Gastroesophageal sphincter (tissue), 4 donors: ENCODE measurements at regions not wholly inside any gene's neighbourhood (a gene's known extent, or its start where the extent isn't known, plus 50 kb on each side); places are given as distances from the start of the nearest gene placed in this dataset.

Experiments used
- ATAC-seq: fragments of 150-250 bp; one replicate; pipeline ENCODE4 v1.9.1; 2016; ENCODE audit warnings: mild to moderate bottlenecking, moderate library complexity
- H3K27ac ChIP-seq, 4 donors: fragments of 200-600 bp; sonication (generic) in 3 of 4; 1 replicate in 3 of 4; 2 replicates in 1 of 4; pipeline ENCODE4 v1.5.1; 2016 to 2019
- H3K27me3 ChIP-seq: fragments of 200-600 bp; sonication (generic); one replicate; pipeline ENCODE4 v1.5.1; 2019
- H3K36me3 ChIP-seq, 2 donors: fragments of 200-600 bp; sonication (generic); one replicate each; pipeline ENCODE4 v1.5.1; 2019; ENCODE audit warnings: control low read depth in 1 of 2
- H3K4me1 ChIP-seq, 3 donors: fragments of 200-600 bp; sonication (generic); 1 replicate in 2 of 3; 2 replicates in 1 of 3; pipeline ENCODE4 v1.5.1; 2016 to 2019; ENCODE audit warnings: control low read depth in 2 of 3
- H3K4me3 ChIP-seq, 2 donors: fragments of 200-600 bp; sonication (generic); one replicate each; pipeline ENCODE4 v1.5.1; 2019; ENCODE audit warnings: mild to moderate bottlenecking in 1 of 2, moderate library complexity in 1 of 2
- H3K9me3 ChIP-seq, 3 donors: fragments of 200-600 bp; sonication (generic); one replicate each; pipeline ENCODE4 v1.5.1; 2017 to 2019; ENCODE audit warnings: control low read depth in 2 of 3
- CTCF ChIP-seq, 4 experiments: fragments of 200-600 bp in 2 of 4; fragments of 450-650 bp in 2 of 4; sonication (generic) in 1 of 4; IDR thresholded peaks; one replicate each; pipeline ENCODE4 v1.5.1; 2017 to 2019; ENCODE audit warnings: antibody characterized with exemption in 4 of 4, mild to moderate bottlenecking in 2 of 4, moderate library complexity in 2 of 4
- EP300 ChIP-seq: sonication (generic); formaldehyde crosslinking; IDR thresholded peaks from one replicate; pipeline ENCODE4 v1.6.1; 2017; ENCODE audit warnings: antibody characterized with exemption, mild to moderate bottlenecking
- POLR2A ChIP-seq, 2 donors: fragments of 450-650 bp; IDR thresholded peaks; one replicate each; pipeline ENCODE4 v1.6.1; 2017; ENCODE audit warnings: antibody characterized with exemption in 2 of 2, mild to moderate bottlenecking in 2 of 2, moderate library complexity in 1 of 2
- POLR2AphosphoS5 ChIP-seq: sonication (generic); formaldehyde crosslinking; IDR thresholded peaks from one replicate; pipeline ENCODE4 v1.6.1; 2017; ENCODE audit warnings: antibody characterized with exemption
- WGBS, 2 donors: methylation state at CpG; one replicate each; pipeline ENCODE4 v1.1.5; 2018; ENCODE audit warnings: low coverage in 1 of 2; 5-methylcytosine and 5-hydroxymethylcytosine counted together

GRCh38 chr9:74333384-74334032, 163.6 kb upstream of the RORB start:
- ATAC-seq, result no peak
- 17 to 39% methylated on average over 4 to 5 of the region's 5 CpGs for WGBS, 2 donors
- Histone ChIP-seq H3K9me3 (no peaks in the 10 kb centered on the region), H3K36me3 (no peaks in the 10 kb centered on the region), H3K4me3 (no peak overlapping the region), H3K4me1 (no peaks in the 10 kb centered on the region), H3K27ac (no peak overlapping the region), H3K27me3 (peaks cover 3% of the 10 kb centered on the region)
- TF ChIP-seq POLR2AphosphoS5, result no peak
- no peak for TF ChIP-seq CTCF (IDR thresholded peaks at IDR 0.05)
- no peak for TF ChIP-seq EP300
- TF ChIP-seq POLR2A (IDR thresholded peaks at IDR 0.05), result no peak

- no peaks in the 10 kb centered on the region for H3K9me3 ChIP-seq
- no peak overlapping the region for H3K27ac ChIP-seq
- H3K27me3 ChIP-seq, result peaks cover 3% of the 10 kb centered on the region
- no peak for ATAC-seq
- H3K4me1 ChIP-seq, result no peaks in the 10 kb centered on the region
- TF ChIP-seq EP300 (no peak), POLR2AphosphoS5 (no peak)
- H3K4me3 ChIP-seq, result no peak overlapping the region
- 82 to 83% methylated on average over 2 of the region's 2 CpGs for WGBS, 2 donors
- no peaks in the 10 kb centered on the region for H3K36me3 ChIP-seq
These were observed 162.9 kb upstream of the RORB start for GRCh38 chr9:74334271-74334670.

- Histone ChIP-seq H3K36me3 (no peaks in the 10 kb centered on the region), H3K27me3 (peaks cover 3% of the 10 kb centered on the region), H3K4me3 (no peak overlapping the region), H3K27ac (no peak overlapping the region), H3K4me1 (no peaks in the 10 kb centered on the region), H3K9me3 (no peaks in the 10 kb centered on the region)
- ATAC-seq, result no peak
- WGBS, 2 donors, result 8 to 30% methylated on average over 1 of the region's 1 CpG
- TF ChIP-seq CTCF (IDR thresholded peaks at IDR 0.05) (no peak), POLR2AphosphoS5 (no peak), POLR2A (IDR thresholded peaks at IDR 0.05) (no peak), EP300 (no peak)
These were observed 161.0 kb upstream of the RORB start for GRCh38 chr9:74336161-74336560.

GRCh38 chr9:74348777-74349176, 148.4 kb upstream of the RORB start:
- Histone ChIP-seq H3K36me3 (no peaks in the 10 kb centered on the region), H3K4me3 (no peak overlapping the region), H3K27me3 (no peaks in the 10 kb centered on the region), H3K4me1 (no peaks in the 10 kb centered on the region), H3K27ac (no peak overlapping the region), H3K9me3 (no peaks in the 10 kb centered on the region)
- TF ChIP-seq CTCF (IDR thresholded peaks at IDR 0.05) (no peak), POLR2AphosphoS5 (no peak), POLR2A (IDR thresholded peaks at IDR 0.05) (no peak), EP300 (no peak)
- ATAC-seq, result no peak
- WGBS, 2 donors, result 73 to 78% methylated on average over 3 of the region's 3 CpGs

- no peaks in the 10 kb centered on the region for H3K36me3 ChIP-seq
- WGBS, 2 donors, result 86 to 100% methylated on average over 1 of the region's 2 CpGs
- H3K4me1 ChIP-seq, result no peaks in the 10 kb centered on the region
- no peaks in the 10 kb centered on the region for H3K9me3 ChIP-seq
- no peaks in the 10 kb centered on the region for H3K27me3 ChIP-seq
- H3K27ac ChIP-seq, result no peak overlapping the region
- ATAC-seq, result no peak
- TF ChIP-seq POLR2AphosphoS5, result no peak
- no peak for TF ChIP-seq EP300
- TF ChIP-seq CTCF (IDR thresholded peaks at IDR 0.05), result no peak
- no peak for TF ChIP-seq POLR2A (IDR thresholded peaks at IDR 0.05)
- H3K4me3 ChIP-seq, result no peak overlapping the region
These were observed 142.0 kb upstream of the RORB start for GRCh38 chr9:74355107-74355506.
